ENCODE measurements at regions not wholly inside any gene's neighbourhood (a gene's known extent, or its start where the extent isn't known, plus 50 kb on each side); places are given as distances from the start of the nearest gene placed in this dataset.

DNA sequence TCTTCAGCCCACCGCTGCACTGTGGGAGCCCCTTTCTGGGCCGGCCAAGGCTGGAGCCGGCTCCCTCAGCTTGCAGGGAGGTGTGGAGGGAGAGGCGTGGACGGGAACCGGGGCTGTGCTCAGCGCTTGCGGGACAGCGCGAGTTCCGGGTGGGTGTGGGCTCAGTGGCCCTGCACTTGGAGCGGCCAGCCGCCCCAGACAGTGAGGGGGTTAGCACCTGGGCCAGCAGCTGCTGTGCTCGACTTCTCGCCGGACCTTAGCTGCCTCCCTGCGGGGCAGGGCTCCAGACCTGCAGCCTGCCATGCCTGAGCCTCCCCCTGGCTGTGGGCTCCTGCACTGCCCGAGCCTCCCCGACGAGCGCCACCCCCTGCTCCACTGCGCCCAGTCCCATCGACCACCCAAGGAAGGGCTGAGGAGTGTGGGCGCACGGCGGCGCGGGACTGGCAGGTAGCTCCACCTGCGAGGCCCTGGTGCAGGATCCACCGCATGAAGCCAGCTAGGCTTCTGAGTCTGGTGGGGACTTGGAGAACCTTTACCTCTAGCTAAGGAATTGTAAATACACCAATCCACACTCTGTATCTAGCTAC is 92.9 kb upstream of the MAST4 start:
- no peak for DNase-seq

- DNase-seq = no peak
These were observed 89.1 kb upstream of the MAST4 start for GRCh38 chr5:66507106-66507505.

- no peak for DNase-seq
These were observed 84.7 kb upstream of the MAST4 start for GRCh38 chr5:66511491-66511890.

DNA sequence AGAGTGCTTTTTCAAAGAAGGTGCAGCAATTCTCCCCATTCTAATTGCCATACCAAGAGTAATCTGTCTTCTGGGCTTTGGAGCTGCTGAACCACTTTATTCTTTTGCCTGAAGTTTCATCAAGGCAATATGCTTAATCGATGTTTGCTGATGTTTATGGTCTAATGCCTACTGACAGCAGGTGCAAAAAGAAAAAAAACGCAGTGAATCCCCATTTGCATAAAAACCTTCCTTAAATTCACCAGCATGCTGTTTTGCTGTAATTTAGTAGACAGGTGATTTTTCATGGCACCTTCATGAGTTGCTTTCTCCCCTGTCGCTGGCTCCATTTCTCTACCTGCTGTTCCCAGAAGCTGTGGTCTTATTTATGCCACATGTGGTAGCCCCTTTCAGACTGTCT is 83.1 kb upstream of the MAST4 start:
- no peak for DNase-seq

DNA sequence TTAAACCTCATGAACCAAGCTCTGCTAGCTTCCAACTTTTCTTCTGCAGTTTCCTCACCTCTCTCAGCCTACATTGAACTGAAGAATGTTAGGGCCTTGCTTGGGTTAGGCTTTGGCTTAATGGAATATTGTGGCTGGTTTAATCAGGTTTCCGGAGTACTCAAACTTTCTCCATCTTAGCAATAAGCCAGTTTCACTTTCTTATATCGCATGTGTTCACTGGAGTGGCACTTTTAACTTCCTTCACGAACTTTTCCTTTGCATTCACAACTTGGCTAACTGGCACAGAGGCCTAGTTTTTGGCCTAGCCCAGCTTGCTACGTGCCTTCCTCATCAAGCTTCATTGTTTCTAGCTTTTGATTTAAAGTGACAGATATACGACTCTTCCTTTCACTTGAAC is 81.0 kb upstream of the MAST4 start:
- DNase-seq = no peak

GRCh38 chr5:66516550-66516949 is 79.6 kb upstream of the MAST4 start:
- DNase-seq = no peak

GRCh38 chr5:66517351-66517750 is 78.8 kb upstream of the MAST4 start:
- no peak for DNase-seq

- DNase-seq = no peak
These were observed 78.1 kb upstream of the MAST4 start for GRCh38 chr5:66518052-66518451.

DNA sequence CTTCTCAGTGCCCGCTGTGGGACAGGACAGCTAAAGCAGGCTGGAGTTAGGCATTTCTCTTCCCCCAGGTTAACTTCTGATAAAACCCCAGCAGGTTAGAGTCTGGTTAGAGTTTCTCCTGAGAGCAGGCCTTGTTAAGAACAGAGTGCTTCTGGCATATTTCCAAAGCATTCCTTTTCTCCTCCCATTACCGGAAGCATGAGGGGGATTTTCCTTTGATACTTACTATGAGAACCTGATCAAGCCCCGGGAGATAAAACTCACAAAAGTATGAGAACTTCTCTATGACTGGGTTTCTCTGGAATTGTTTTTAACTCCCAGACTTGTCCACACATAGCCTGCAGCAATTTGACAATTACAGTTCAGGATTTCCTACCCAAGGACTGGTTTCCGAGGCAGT is 77.4 kb upstream of the MAST4 start:
- DNase-seq = no peak

GRCh38 chr5:66519626-66520025 is 76.6 kb upstream of the MAST4 start:
- no peak for DNase-seq

DNA sequence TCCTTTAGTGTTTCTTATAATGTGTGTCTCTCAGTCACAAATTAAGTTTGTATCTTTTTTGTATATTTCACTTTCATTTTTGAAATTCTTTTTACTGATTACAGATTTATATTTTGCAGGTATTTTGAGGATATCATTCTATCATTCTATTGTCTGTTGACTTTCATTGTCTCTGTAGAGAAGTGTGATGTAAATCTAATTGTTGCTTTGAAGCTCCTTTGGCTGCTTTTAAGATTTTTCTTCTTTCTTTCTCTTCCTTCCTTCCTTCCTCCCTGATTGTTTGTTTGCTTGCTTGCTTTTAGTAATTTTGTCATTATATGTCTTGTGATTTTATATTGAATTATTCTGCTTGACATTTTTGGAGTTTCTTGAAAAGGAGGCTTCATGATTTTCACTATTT is 75.3 kb upstream of the MAST4 start:
- no peak for DNase-seq

- no peak for DNase-seq
These were observed 68.6 kb upstream of the MAST4 start for GRCh38 chr5:66527478-66528035.

- no peak for DNase-seq
These were observed 67.0 kb upstream of the MAST4 start for GRCh38 chr5:66529182-66529581.

DNA sequence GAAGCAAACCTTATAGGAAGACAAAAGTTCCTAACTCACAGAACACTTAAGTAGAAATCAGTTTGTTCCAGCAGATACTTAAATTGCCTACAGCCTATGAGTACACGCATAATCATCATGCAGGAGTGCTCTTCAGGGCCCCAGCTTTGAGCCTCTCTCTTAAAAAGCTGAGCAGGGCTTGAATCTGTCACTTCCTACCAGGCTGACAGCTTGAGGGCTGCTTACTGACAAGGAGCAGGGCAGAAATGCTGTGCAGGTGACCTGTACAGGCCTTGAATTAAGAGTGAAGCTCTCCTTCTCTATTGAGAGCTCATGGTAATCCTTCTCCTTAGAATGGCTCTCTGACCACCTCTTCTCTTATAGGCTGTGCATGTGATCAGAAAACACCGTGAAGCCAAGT is 66.5 kb upstream of the MAST4 start:
- DNase-seq = no peak

- no peak for DNase-seq
These were observed 58.1 kb upstream of the MAST4 start for GRCh38 chr5:66538126-66538525.

- no peak for DNase-seq
These were observed 57.7 kb upstream of the MAST4 start for GRCh38 chr5:66538531-66538930.

GRCh38 chr5:66540078-66540477 is 56.1 kb upstream of the MAST4 start:
- DNase-seq = no peak

DNA sequence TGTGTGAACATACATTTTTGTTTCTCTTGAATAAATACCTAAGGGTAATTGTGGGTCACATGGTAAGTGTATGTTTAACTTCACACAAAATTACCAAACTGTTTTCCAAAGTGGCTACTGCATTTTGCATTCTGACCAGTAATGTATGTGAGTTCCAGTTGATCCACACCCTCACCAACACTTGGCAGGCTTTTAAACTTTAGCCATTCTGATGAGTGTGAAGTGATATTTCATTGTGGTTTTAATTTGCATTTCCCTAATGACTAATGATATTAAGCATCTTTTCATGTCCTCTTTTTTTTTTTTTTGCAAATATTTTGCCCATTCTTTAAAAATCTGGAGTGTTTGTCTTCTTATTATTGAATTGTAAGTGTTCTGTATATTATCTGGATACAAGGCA is 53.5 kb upstream of the MAST4 start:
- no peak for DNase-seq
